ENCODE measurements at regions not wholly inside any gene's neighbourhood (a gene's known extent, or its start where the extent isn't known, plus 50 kb on each side); places are given as distances from the start of the nearest gene placed in this dataset.
A peak's percentile ranks its signal among the peaks of the same experiment; 100 is the strongest.

DNA sequence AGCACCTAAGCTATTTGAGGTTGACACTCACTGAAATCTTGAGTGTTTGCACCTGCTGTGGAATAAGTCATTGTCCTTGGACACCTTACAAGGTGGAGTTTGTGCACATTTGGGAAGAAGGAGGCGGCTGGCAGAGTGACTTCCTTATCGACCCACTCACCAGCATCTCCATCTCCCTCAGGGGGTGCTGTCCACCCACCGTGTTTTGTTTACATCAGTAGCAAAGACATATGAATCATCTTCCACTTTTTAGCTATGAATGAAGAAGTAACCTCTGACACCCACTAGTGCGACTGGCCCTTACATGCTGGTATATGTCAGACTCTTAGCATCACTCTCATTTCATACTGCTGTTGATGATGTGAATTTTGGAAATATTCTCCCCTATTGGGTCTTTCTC lies 119.5 kb upstream of the SGK1 start:
- no peak overlapping the region for H3K4me3 ChIP-seq (ENCODE audit: low read depth in 1 of 5, low read length in 5 of 5)
- no peaks in the 10 kb centered on the region for H3K27me3 ChIP-seq (ENCODE audit: control insufficient read depth in 5 of 5, insufficient read depth in 4 of 5, low read length in 5 of 5)
- H3K36me3 ChIP-seq (ENCODE audit: control insufficient read depth in 5 of 5, insufficient read depth in 5 of 5, low read length in 5 of 5), result no peaks in the 10 kb centered on the region
- H3K9me3 ChIP-seq (ENCODE audit: control insufficient read depth in 5 of 5, low read length in 5 of 5), result no peaks in the 10 kb centered on the region
- peaks cover 0 to 17% (median 11%) of the 10 kb centered on the region in 5 donors for H3K4me1 ChIP-seq (ENCODE audit: control insufficient read depth in 5 of 5, insufficient read depth in 5 of 5, low read length in 5 of 5)
- H3K9ac ChIP-seq (ENCODE audit: low read length in 5 of 5), result no peak overlapping the region
- no peak overlapping the region for H3K27ac ChIP-seq (ENCODE audit: low read depth, low read length)

DNA sequence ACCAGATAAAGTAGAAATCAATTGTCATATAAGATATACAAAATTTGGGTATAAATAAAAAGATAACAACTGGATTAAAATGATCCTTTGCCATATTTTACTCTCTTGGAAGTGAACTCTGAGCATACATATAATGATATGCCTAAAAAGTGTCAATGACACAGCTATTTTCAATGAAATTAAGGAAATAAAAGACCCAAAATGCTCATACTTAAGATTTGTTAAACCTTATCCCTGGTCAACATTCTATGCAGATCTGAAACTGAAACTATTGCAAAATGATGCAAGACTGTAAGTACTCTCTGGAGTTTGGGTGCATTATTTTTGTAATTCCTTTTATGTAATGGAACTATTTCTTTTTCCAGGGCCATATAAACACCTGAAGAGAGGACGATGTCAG lies 119.0 kb upstream of the SGK1 start:
- H3K27me3 ChIP-seq (ENCODE audit: control insufficient read depth in 5 of 5, insufficient read depth in 4 of 5, low read length in 5 of 5), result no peaks in the 10 kb centered on the region
- H3K9me3 ChIP-seq (ENCODE audit: control insufficient read depth in 5 of 5, low read length in 5 of 5), result no peaks in the 10 kb centered on the region
- peak overlapping the region in 1 of 5 donors; percentile 35 for H3K9ac ChIP-seq (ENCODE audit: low read length in 5 of 5)
- H3K36me3 ChIP-seq (ENCODE audit: control insufficient read depth in 5 of 5, insufficient read depth in 5 of 5, low read length in 5 of 5), result no peaks in the 10 kb centered on the region
- no peak overlapping the region for H3K4me3 ChIP-seq (ENCODE audit: low read depth in 1 of 5, low read length in 5 of 5)
- no peak overlapping the region for H3K27ac ChIP-seq (ENCODE audit: low read depth, low read length)
- peaks cover 0 to 17% (median 11%) of the 10 kb centered on the region in 5 donors for H3K4me1 ChIP-seq (ENCODE audit: control insufficient read depth in 5 of 5, insufficient read depth in 5 of 5, low read length in 5 of 5)

DNA sequence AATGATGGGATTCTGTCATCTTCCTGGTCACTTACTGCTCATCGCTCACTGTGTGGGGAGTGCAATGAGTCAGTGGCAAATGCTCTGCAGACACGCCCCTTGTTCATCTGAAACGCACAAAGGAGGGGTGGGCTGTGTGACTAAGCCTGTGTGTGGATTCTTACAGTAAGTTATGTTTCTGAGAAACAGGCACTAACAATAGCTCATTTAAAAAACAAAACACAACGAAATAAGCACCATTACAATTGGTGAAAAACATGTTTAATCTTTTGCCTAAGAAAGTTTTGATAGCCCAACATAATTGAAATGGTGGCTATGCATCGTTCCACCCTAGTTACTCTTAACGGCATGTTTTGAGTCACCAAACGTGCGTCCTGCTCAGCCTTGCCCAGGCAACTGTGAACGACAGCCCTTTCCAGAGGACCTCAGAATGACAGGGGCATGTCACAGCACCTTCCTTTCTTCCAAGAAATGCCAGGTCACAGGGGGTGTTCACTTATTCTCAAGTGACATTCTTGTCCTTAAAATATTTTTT lies 118.4 kb upstream of the SGK1 start:
- H3K9ac ChIP-seq (ENCODE audit: low read length in 5 of 5), result peak overlapping the region in 1 of 5 donors; percentile 35
- H3K4me3 ChIP-seq (ENCODE audit: low read depth in 1 of 5, low read length in 5 of 5), result peak overlapping the region in 4 of 5 donors; percentile 10 to 37 (median 35)
- no peaks in the 10 kb centered on the region for H3K9me3 ChIP-seq (ENCODE audit: control insufficient read depth in 5 of 5, low read length in 5 of 5)
- no peak overlapping the region for H3K27ac ChIP-seq (ENCODE audit: low read depth, low read length)
- H3K4me1 ChIP-seq (ENCODE audit: control insufficient read depth in 5 of 5, insufficient read depth in 5 of 5, low read length in 5 of 5), result peaks cover 0 to 17% (median 11%) of the 10 kb centered on the region in 5 donors
- no peaks in the 10 kb centered on the region for H3K36me3 ChIP-seq (ENCODE audit: control insufficient read depth in 5 of 5, insufficient read depth in 5 of 5, low read length in 5 of 5)
- H3K27me3 ChIP-seq (ENCODE audit: control insufficient read depth in 5 of 5, insufficient read depth in 4 of 5, low read length in 5 of 5), result no peaks in the 10 kb centered on the region

DNA sequence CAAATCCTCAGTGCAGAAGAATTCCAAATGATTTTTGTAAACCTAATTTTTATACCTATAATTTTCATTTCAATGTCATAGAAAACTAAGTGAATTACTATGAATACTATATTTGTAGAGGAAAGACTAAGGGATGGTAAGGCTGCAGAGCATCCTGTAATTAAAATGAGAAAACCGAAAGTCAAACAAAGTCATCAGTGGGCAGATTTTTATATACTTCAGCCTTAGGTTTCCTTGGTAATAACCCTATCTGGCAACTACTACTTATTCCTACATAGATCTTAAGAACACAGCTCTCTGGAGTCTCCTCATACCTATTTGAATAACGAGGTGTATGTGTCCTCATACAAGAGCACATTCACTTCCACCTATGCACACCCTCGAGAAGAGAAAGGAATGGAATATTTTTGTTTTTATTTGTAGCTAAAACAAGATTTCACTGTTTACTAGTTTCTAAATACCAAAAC lies 117.9 kb upstream of the SGK1 start:
- no peaks in the 10 kb centered on the region for H3K27me3 ChIP-seq (ENCODE audit: control insufficient read depth in 5 of 5, insufficient read depth in 4 of 5, low read length in 5 of 5)
- H3K9ac ChIP-seq (ENCODE audit: low read length in 5 of 5), result no peak overlapping the region
- H3K27ac ChIP-seq (ENCODE audit: low read depth, low read length), result no peak overlapping the region
- peak overlapping the region in 2 of 5 donors; percentile 34 to 35 for H3K4me3 ChIP-seq (ENCODE audit: low read depth in 1 of 5, low read length in 5 of 5)
- H3K36me3 ChIP-seq (ENCODE audit: control insufficient read depth in 5 of 5, insufficient read depth in 5 of 5, low read length in 5 of 5), result no peaks in the 10 kb centered on the region
- peaks cover 0 to 17% (median 11%) of the 10 kb centered on the region in 5 donors for H3K4me1 ChIP-seq (ENCODE audit: control insufficient read depth in 5 of 5, insufficient read depth in 5 of 5, low read length in 5 of 5)
- no peaks in the 10 kb centered on the region for H3K9me3 ChIP-seq (ENCODE audit: control insufficient read depth in 5 of 5, low read length in 5 of 5)

DNA sequence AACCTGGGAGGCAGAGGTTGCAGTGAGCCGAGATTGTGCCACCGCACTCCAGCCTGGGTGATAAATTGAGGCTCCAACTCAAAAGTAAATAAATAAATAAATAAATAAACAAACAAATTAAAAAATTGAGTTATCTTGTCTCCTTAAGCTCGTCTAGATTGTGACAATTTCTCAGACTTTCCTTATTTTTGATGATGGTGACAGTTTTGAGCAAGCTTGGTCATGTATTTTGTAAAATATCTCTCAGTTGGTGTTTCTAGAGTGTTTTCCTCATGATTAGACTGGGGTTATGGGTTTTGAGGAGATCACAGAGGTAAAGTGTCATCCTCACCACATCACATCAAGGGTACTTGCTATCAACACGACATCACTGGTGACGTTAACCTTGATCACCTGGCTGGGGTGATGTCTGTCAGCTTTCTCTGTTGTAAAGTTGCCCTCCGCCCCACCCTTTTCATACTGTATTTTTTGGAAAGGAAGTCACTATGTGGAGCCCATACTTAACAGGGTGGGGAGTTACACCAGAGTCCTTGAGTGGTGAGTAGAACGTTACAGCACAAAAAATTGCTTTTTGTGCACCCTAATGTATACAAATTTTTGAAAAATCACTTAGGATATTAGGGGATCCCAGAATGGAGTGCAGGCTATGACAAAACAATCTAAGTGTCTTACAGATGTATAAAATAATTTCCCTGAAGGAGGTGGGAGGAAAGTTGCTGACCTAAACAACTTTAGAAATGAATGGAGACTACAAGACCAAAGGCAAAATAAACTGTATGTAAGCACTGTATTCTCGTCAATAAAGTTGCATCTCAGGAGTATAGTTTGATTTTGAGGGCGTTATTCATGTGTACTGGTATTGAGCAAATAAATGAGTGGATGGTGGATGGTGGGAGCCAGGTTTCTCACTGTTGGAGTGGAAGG lies 116.4 kb upstream of the SGK1 start:
- Histone ChIP-seq H3K36me3 (ENCODE audit: control insufficient read depth in 5 of 5, insufficient read depth in 5 of 5, low read length in 5 of 5) (no peaks in the 10 kb centered on the region), H3K4me1 (ENCODE audit: control insufficient read depth in 5 of 5, insufficient read depth in 5 of 5, low read length in 5 of 5) (peaks cover 0 to 17% (median 11%) of the 10 kb centered on the region in 5 donors), H3K9ac (ENCODE audit: low read length in 5 of 5) (no peak overlapping the region), H3K9me3 (ENCODE audit: control insufficient read depth in 5 of 5, low read length in 5 of 5) (no peaks in the 10 kb centered on the region), H3K4me3 (ENCODE audit: low read depth in 1 of 5, low read length in 5 of 5) (no peak overlapping the region), H3K27ac (ENCODE audit: low read depth, low read length) (no peak overlapping the region), H3K27me3 (ENCODE audit: control insufficient read depth in 5 of 5, insufficient read depth in 4 of 5, low read length in 5 of 5) (no peaks in the 10 kb centered on the region)

DNA sequence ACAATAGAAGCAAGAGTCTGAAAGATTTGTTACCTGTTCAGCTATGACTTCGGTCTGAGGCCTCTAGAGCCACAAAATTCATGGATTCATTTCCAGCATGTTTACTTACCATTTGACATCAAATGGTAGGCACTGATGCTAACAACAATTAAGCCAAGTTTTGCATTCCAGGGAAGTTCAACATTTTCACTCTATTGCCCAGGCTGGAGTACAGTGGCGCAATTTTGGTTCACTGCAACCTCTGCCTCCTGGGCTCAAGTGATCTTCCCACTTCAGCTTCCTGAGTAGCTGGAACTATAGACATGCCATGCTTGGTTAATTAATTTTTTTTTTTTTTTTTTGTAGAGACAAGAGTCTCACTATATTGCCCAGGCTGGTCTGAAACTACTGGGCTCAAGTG lies 114.1 kb upstream of the SGK1 start:
- H3K9me3 ChIP-seq (ENCODE audit: control insufficient read depth in 5 of 5, low read length in 5 of 5), result no peaks in the 10 kb centered on the region
- H3K9ac ChIP-seq (ENCODE audit: low read length in 5 of 5), result no peak overlapping the region
- H3K4me1 ChIP-seq (ENCODE audit: control insufficient read depth in 5 of 5, insufficient read depth in 5 of 5, low read length in 5 of 5), result peaks cover 0 to 16% (median 10%) of the 10 kb centered on the region in 5 donors
- H3K36me3 ChIP-seq (ENCODE audit: control insufficient read depth in 5 of 5, insufficient read depth in 5 of 5, low read length in 5 of 5), result no peaks in the 10 kb centered on the region
- H3K4me3 ChIP-seq (ENCODE audit: low read depth in 1 of 5, low read length in 5 of 5), result no peak overlapping the region
- no peak overlapping the region for H3K27ac ChIP-seq (ENCODE audit: low read depth, low read length)
- H3K27me3 ChIP-seq (ENCODE audit: control insufficient read depth in 5 of 5, insufficient read depth in 4 of 5, low read length in 5 of 5), result no peaks in the 10 kb centered on the region

DNA sequence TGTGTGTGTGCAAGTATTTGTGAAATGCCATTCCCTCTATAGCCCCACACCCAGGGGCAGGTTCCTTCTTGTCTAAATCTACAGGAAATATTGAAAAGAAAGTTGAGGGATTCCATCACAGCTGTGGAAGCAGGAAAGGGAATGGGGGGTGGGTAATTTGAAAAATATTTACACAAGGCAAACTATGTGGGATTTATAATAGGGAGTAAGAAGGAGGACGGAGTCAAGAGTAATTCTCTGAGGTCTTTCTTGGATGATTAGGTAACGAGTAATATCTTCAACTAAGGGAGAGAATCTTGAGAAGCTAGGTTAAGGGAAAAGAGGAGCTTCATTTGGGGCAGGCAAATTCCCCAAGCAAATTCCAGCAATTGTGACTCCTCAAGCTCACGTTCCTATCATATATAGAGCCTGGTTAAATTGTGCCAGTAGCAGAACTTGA lies 113.5 kb upstream of the SGK1 start:
- H3K9me3 ChIP-seq (ENCODE audit: control insufficient read depth in 5 of 5, low read length in 5 of 5), result no peaks in the 10 kb centered on the region
- H3K9ac ChIP-seq (ENCODE audit: low read length in 5 of 5), result no peak overlapping the region
- H3K27me3 ChIP-seq (ENCODE audit: control insufficient read depth in 5 of 5, insufficient read depth in 4 of 5, low read length in 5 of 5), result no peaks in the 10 kb centered on the region
- H3K36me3 ChIP-seq (ENCODE audit: control insufficient read depth in 5 of 5, insufficient read depth in 5 of 5, low read length in 5 of 5), result no peaks in the 10 kb centered on the region
- no peak overlapping the region for H3K4me3 ChIP-seq (ENCODE audit: low read depth in 1 of 5, low read length in 5 of 5)
- peaks cover 0 to 10% (median 4%) of the 10 kb centered on the region in 5 donors for H3K4me1 ChIP-seq (ENCODE audit: control insufficient read depth in 5 of 5, insufficient read depth in 5 of 5, low read length in 5 of 5)
- H3K27ac ChIP-seq (ENCODE audit: low read depth, low read length), result no peak overlapping the region

DNA sequence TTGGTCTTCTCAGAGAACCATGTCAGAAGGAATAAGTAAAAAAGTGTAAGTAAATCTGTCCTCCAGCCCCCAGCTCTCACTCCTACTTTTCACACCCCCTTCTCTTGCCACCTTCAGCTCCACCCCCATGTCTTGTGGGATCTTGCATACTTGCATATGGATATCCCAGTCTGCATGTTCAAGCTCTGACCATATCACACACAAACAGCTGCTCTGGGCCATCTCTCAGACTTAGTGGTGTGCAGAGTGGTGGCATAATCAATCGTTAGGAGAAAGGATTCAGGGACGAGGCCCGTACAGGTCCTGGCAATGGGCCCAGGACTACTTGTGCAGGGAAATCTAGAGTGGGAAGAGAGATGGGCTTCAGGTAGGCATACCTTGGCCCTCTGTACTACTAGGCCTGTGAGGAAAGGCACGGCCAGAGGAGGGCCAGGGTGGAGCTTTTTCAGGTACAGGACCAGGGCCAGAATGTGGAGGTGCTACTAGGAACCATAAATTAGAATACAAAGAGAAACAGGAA lies 112.0 kb upstream of the SGK1 start:
- Histone ChIP-seq H3K27me3 (ENCODE audit: control insufficient read depth in 5 of 5, insufficient read depth in 4 of 5, low read length in 5 of 5) (no peaks in the 10 kb centered on the region), H3K27ac (ENCODE audit: low read depth, low read length) (no peak overlapping the region), H3K36me3 (ENCODE audit: control insufficient read depth in 5 of 5, insufficient read depth in 5 of 5, low read length in 5 of 5) (no peaks in the 10 kb centered on the region), H3K4me3 (ENCODE audit: low read depth in 1 of 5, low read length in 5 of 5) (no peak overlapping the region), H3K4me1 (ENCODE audit: control insufficient read depth in 5 of 5, insufficient read depth in 5 of 5, low read length in 5 of 5) (no peaks in the 10 kb centered on the region), H3K9me3 (ENCODE audit: control insufficient read depth in 5 of 5, low read length in 5 of 5) (no peaks in the 10 kb centered on the region), H3K9ac (ENCODE audit: low read length in 5 of 5) (no peak overlapping the region)

DNA sequence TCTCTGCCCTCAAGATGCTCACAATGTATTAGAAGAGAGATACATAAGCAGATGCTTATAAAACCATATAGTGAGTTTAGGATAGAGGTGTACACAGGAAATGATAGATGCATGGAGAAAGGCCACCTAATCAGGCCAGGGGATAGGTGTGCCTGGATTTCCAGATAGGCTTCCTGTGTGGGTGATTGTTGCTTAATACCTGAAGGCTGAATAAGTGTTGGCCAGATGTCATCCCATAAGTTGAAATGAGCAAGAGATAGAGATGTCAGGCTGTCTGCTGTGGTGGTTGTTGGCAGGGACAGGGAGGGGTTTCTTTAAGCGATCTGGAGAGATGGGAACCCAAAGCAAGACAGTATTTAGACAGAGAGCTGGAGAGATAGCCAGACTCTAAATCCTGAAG lies 109.8 kb upstream of the SGK1 start:
- Histone ChIP-seq H3K36me3 (ENCODE audit: control insufficient read depth in 5 of 5, insufficient read depth in 5 of 5, low read length in 5 of 5) (no peaks in the 10 kb centered on the region), H3K4me1 (ENCODE audit: control insufficient read depth in 5 of 5, insufficient read depth in 5 of 5, low read length in 5 of 5) (peaks cover 0 to 5% (median 0%) of the 10 kb centered on the region in 5 donors), H3K27me3 (ENCODE audit: control insufficient read depth in 5 of 5, insufficient read depth in 4 of 5, low read length in 5 of 5) (no peaks in the 10 kb centered on the region), H3K9me3 (ENCODE audit: control insufficient read depth in 5 of 5, low read length in 5 of 5) (no peaks in the 10 kb centered on the region), H3K27ac (ENCODE audit: low read depth, low read length) (no peak overlapping the region), H3K9ac (ENCODE audit: low read length in 5 of 5) (no peak overlapping the region), H3K4me3 (ENCODE audit: low read depth in 1 of 5, low read length in 5 of 5) (no peak overlapping the region)

DNA sequence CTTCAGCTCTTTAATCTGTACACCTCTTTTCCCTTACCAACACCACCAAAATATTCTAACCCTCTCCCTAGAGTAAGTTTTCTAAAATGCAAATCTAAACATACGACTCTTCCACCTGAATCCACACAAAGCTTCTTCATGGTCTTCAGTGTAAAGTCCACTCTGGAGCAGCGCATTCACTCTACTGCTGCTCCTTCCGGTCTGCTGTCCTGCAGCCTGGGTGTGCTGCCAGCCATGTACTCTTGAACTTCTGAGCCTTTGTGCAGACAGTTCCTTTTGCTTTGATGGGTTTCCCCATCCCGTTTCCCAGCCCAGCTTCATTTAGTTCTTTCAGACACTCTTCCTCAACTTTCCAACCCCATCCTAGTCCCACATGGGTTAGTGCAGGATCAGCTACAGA lies 108.7 kb upstream of the SGK1 start:
- H3K9me3 ChIP-seq (ENCODE audit: control insufficient read depth in 5 of 5, low read length in 5 of 5), result no peaks in the 10 kb centered on the region

More for the DNA sequence above, 108.7 kb upstream of the SGK1 start:
- H3K4me1 ChIP-seq (ENCODE audit: control insufficient read depth in 5 of 5, insufficient read depth in 5 of 5, low read length in 5 of 5), result peaks cover 0 to 5% (median 0%) of the 10 kb centered on the region in 5 donors
- H3K27me3 ChIP-seq (ENCODE audit: control insufficient read depth in 5 of 5, insufficient read depth in 4 of 5, low read length in 5 of 5), result no peaks in the 10 kb centered on the region
- H3K27ac ChIP-seq (ENCODE audit: low read depth, low read length), result no peak overlapping the region
- H3K36me3 ChIP-seq (ENCODE audit: control insufficient read depth in 5 of 5, insufficient read depth in 5 of 5, low read length in 5 of 5), result no peaks in the 10 kb centered on the region
- no peak overlapping the region for H3K9ac ChIP-seq (ENCODE audit: low read length in 5 of 5)
- no peak overlapping the region for H3K4me3 ChIP-seq (ENCODE audit: low read depth in 1 of 5, low read length in 5 of 5)

Data from subcutaneous abdominal adipose tissue (tissue), 5 donors.